HG03378 (cell line): ENCODE measurements at regions not wholly inside any gene's neighbourhood (a gene's known extent, or its start where the extent isn't known, plus 50 kb on each side); places are given as distances from the start of the nearest gene placed in this dataset.

Experiments used
- ATAC-seq: cut with Tn5 transposase; IDR thresholded peaks from one replicate; pipeline ENCODE4 v1.9.1; 2021; ENCODE audit warnings: mild to moderate bottlenecking, moderate library complexity; ENCODE audit not compliant: unreplicated experiment

GRCh38 chr2:104385743-104386142 is 468.2 kb upstream of the POU3F3 start:
- no peak for ATAC-seq

DNA sequence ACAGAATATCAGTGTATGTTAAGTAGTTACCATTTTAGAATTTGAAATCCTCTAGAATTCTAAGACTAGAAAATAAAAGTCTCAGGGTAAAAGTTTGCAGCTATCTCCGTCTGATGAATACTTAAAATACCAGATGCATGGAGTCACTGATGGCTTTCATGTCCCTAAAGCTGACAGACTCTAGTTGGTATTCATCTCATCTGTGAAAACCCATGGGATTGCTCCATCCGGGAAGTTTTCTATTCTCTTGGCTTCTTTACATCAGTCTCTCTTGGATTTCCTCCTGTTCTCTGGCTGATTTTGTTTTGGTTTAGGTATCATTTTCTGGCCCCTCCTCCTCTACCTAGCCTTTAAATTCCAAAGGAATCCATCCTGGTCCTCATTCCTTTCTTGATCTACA is 465.6 kb upstream of the POU3F3 start:
- no peak for ATAC-seq

- ATAC-seq: no peak
Observed at GRCh38 chr2:104402825-104403224, 451.1 kb upstream of the POU3F3 start.

GRCh38 chr2:104404526-104404925 is 449.4 kb upstream of the POU3F3 start:
- ATAC-seq: no peak

GRCh38 chr2:104405623-104406022 is 448.3 kb upstream of the POU3F3 start:
- no peak for ATAC-seq

GRCh38 chr2:104406261-104406726 is 447.6 kb upstream of the POU3F3 start:
- ATAC-seq: no peak

DNA sequence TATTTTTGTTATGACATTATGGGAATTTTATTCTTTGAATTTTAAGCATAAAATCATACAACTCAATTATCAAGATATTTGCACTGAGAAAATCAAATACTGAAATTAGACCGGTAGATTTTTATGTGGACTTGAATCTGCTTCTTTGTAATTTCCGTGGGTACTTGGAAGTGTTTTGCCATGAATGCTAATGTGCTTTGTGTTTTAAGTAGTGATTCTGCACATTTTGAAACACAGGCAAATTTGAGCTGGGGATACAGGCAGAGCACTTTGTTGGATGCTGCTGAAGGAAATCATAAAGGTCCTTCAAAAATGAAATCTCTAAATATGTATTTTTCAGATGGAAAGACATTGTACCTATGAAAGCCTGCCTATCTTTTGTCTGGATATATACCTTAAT is 446.3 kb upstream of the POU3F3 start:
- no peak for ATAC-seq

- ATAC-seq: no peak
Observed at GRCh38 chr2:104408266-104408665, 445.6 kb upstream of the POU3F3 start.

- ATAC-seq: no peak
Observed at GRCh38 chr2:104410136-104410535, 443.8 kb upstream of the POU3F3 start.

GRCh38 chr2:104412384-104412783 is 441.5 kb upstream of the POU3F3 start:
- no peak for ATAC-seq

DNA sequence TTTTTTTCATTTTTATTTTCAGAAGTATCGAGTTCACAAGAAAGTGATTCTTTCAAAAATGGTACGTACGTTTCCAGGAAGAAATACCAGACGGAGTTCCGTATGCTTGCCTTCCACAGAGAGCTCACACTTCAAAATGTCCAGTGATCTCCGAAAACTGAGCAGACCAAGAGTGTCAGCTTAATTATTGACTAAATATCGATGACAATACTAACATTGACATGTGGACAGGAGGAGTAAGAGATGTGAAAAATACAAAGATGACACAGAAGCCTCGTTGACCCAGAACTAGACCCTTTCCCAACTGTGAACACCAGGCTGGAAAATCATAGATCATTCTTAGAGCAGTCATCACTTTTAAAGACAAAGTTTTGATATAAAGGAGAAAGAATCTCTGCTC is 440.0 kb upstream of the POU3F3 start:
- ATAC-seq: no peak

GRCh38 chr2:104415284-104415683 is 438.6 kb upstream of the POU3F3 start:
- ATAC-seq: no peak

GRCh38 chr2:104416339-104417000 is 437.4 kb upstream of the POU3F3 start:
- no peak for ATAC-seq

GRCh38 chr2:104420420-104420819 is 433.5 kb upstream of the POU3F3 start:
- ATAC-seq: no peak

GRCh38 chr2:104420953-104421352 is 433.0 kb upstream of the POU3F3 start:
- no peak for ATAC-seq

- no peak for ATAC-seq
Observed at GRCh38 chr2:104425850-104426595, 427.9 kb upstream of the POU3F3 start.

GRCh38 chr2:104428155-104428554 is 425.8 kb upstream of the POU3F3 start:
- no peak for ATAC-seq

GRCh38 chr2:104429639-104430358 is 424.1 kb upstream of the POU3F3 start:
- ATAC-seq: no peak

GRCh38 chr2:104430359-104430740 is 423.6 kb upstream of the POU3F3 start:
- ATAC-seq: no peak

DNA sequence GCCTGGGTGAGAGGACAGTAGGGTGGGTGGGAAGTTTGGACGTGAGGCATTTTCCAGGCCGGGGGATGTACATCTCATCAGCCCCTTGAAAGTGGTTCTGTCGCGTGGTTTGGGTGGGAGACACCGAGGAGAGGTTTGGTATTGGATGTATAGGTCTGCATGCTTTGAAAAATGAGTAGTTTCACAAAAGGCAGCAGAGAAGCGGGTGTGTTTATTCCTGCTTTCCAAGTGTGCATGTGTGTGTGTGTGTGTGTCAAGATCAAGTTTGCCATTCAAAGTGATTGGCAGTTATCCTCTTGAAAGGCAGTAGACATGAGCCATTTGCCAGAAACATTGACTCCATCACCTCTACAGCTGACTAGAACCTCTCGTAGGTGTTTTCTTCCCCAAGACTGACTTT is 423.1 kb upstream of the POU3F3 start:
- ATAC-seq: no peak

GRCh38 chr2:104431701-104432121 is 422.2 kb upstream of the POU3F3 start:
- no peak for ATAC-seq

- ATAC-seq: no peak
Observed at GRCh38 chr2:104432401-104432800, 421.5 kb upstream of the POU3F3 start.
